ENCODE measurements at regions not wholly inside any gene's neighbourhood (a gene's known extent, or its start where the extent isn't known, plus 50 kb on each side); places are given as distances from the start of the nearest gene placed in this dataset.

- TF ChIP-seq POLR2A (IDR thresholded peaks at IDR 0.05) (no peak), CTCF (IDR thresholded peaks at IDR 0.05) (no peak)
- Histone ChIP-seq H3K9me3 (no peaks in the 10 kb centered on the region), H3K4me1 (peaks cover 0 to 5% (median 0%) of the 10 kb centered on the region in 12 donors), H3K27me3 (no peaks in the 10 kb centered on the region), H3K27ac (no peak overlapping the region), H3K36me3 (no peaks in the 10 kb centered on the region), H3K4me3 (no peak overlapping the region)
- DNase-seq (no peak), ATAC-seq (no peak)
- intact Hi-C loops (cut with DNase I): no loop called here
Observed at GRCh38 chr2:84276590-84277255, 182.4 kb downstream of the SUCLG1 start.

GRCh38 chr2:84273406-84273805, 185.7 kb downstream of the SUCLG1 start:
- TF ChIP-seq CTCF (IDR thresholded peaks at IDR 0.05) (no peak), POLR2A (IDR thresholded peaks at IDR 0.05) (no peak)
- ATAC-seq: no peak
- Histone ChIP-seq H3K36me3 (no peaks in the 10 kb centered on the region), H3K4me3 (no peak overlapping the region), H3K27me3 (no peaks in the 10 kb centered on the region), H3K4me1 (no peaks in the 10 kb centered on the region), H3K27ac (no peak overlapping the region), H3K9me3 (no peaks in the 10 kb centered on the region)
- intact Hi-C loops (cut with DNase I): no loop called here
- 80 to 86% (median 84%) methylated on average over 7 of the region's 7 CpGs for WGBS, 4 donors
- DNase-seq: no peak

- ATAC-seq: no peak
- Histone ChIP-seq H3K27me3 (no peaks in the 10 kb centered on the region), H3K9me3 (peaks cover 0 to 3% (median 0%) of the 10 kb centered on the region in 12 donors), H3K4me1 (no peaks in the 10 kb centered on the region), H3K36me3 (no peaks in the 10 kb centered on the region), H3K27ac (no peak overlapping the region), H3K4me3 (no peak overlapping the region)
- TF ChIP-seq POLR2A (IDR thresholded peaks at IDR 0.05): no peak
- TF ChIP-seq CTCF (IDR thresholded peaks at IDR 0.05): no peak
- intact Hi-C loops (cut with DNase I): no loop called here
- 76 to 88% (median 82%) methylated on average over 3 of the region's 3 CpGs for WGBS, 4 donors
- no peak for DNase-seq
Observed at GRCh38 chr2:84271977-84272376, 187.1 kb downstream of the SUCLG1 start.

- H3K9me3 ChIP-seq: peaks cover 0 to 9% (median 0%) of the 10 kb centered on the region in 12 donors
- ATAC-seq (no peak), DNase-seq (no peak)
- no peaks in the 10 kb centered on the region for H3K4me1 ChIP-seq
- H3K4me3 ChIP-seq: no peak overlapping the region
- H3K36me3 ChIP-seq: no peaks in the 10 kb centered on the region
- intact Hi-C loops (cut with DNase I): no loop called here
- H3K27me3 ChIP-seq: no peaks in the 10 kb centered on the region
- TF ChIP-seq CTCF (IDR thresholded peaks at IDR 0.05) (peak in 2 of 12 donors; percentile 12 to 28), POLR2A (IDR thresholded peaks at IDR 0.05) (no peak)
- H3K27ac ChIP-seq: no peak overlapping the region
Observed at GRCh38 chr2:84257831-84258230, 201.2 kb downstream of the SUCLG1 start.

Measured in heart left ventricle (tissue), 16 donors.